ENCODE measurements at regions not wholly inside any gene's neighbourhood (a gene's known extent, or its start where the extent isn't known, plus 50 kb on each side); places are given as distances from the start of the nearest gene placed in this dataset.
A peak's percentile ranks its signal among the peaks of the same experiment; 100 is the strongest.

DNA sequence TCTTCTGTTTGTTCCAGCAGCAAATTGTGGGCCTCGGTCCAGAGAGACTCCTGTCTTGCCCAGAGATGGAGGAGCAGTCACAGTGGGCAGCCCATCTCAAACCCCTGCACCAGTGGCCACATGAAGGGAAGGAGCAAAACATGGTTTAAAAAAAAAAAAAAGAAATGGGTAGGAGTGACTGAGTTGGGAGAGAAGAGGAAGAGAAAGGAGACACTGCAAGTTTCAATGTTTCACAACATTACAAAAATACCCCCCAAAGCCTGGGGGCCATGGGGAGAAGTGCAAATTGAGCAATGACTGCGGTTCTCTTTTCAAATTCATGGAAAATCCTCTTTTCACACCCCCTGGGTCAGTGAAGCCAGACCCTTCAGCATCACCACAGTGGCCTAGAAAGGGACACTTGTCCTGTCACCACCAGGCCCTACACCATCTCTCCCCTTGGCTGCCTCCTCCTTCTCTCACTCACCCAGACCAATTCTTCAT lies 117.1 kb downstream of the ZFP36L2 start:
- no peak for DNase-seq (ENCODE audit: low read depth)
- no peak overlapping the region for H3K4me3 ChIP-seq (ENCODE audit: low read depth, low read length)
- TF ChIP-seq CTCF (IDR thresholded peaks at IDR 0.05; ENCODE audit: insufficient read depth, low read depth, low read length): no peak

DNA sequence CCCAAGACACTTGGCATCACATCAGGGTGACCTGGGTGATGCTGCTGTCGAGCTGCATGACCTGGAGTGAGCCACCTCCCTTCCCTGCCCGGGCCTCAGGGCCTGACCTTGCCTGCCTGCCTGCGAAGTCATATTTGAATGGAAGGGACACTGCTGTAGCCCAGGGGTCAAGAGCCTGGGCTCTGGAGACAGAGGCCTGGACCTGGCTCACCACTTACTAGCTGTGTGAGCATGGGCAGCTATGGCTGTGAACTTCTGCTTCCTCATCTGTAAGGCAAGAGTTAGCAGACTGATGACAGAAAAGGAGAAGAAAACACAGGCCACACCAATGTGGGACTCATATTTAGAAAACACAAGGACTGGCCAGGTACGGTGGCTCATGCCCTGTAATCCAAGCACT lies 118.7 kb downstream of the ZFP36L2 start:
- no peak for DNase-seq (ENCODE audit: low read depth)
- H3K4me3 ChIP-seq (ENCODE audit: low read depth, low read length): no peak overlapping the region
- TF ChIP-seq CTCF (IDR thresholded peaks at IDR 0.05; ENCODE audit: insufficient read depth, low read depth, low read length): no peak

GRCh38 chr2:43106559-43107527 lies 119.6 kb downstream of the ZFP36L2 start:
- no peak for TF ChIP-seq CTCF (IDR thresholded peaks at IDR 0.05; ENCODE audit: insufficient read depth, low read depth, low read length)
- DNase-seq (ENCODE audit: low read depth): no peak
- no peak overlapping the region for H3K4me3 ChIP-seq (ENCODE audit: low read depth, low read length)

GRCh38 chr2:43105586-43106558 lies 120.5 kb downstream of the ZFP36L2 start:
- peak; percentile 56 for TF ChIP-seq CTCF (IDR thresholded peaks at IDR 0.05; ENCODE audit: insufficient read depth, low read depth, low read length)
- peak; percentile 84 for DNase-seq (ENCODE audit: low read depth)
- no peak overlapping the region for H3K4me3 ChIP-seq (ENCODE audit: low read depth, low read length)

DNA sequence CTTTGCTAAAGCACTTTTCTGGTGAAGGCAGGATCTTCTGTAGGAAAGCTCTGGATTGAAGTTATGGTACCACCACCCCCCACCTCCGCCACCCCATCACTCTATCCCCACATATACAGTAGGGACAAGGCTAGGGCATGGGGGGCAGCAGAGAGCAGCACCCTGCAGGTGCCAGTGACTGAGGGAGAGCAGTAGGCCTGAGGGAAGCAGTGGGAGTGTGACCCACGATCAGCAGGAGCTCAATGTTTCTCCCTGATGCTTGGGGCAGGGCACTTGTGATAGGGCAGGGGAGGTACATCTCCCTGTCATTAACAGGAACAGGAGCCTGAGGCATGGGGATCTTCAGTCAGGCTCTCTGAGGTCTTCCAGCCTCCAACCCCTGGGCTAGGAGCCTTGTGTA lies 121.6 kb downstream of the ZFP36L2 start:
- H3K4me3 ChIP-seq (ENCODE audit: low read depth, low read length): no peak overlapping the region
- no peak for TF ChIP-seq CTCF (IDR thresholded peaks at IDR 0.05; ENCODE audit: insufficient read depth, low read depth, low read length)
- DNase-seq (ENCODE audit: low read depth): no peak

GRCh38 chr2:43104106-43104505 lies 122.3 kb downstream of the ZFP36L2 start:
- no peak overlapping the region for H3K4me3 ChIP-seq (ENCODE audit: low read depth, low read length)
- no peak for TF ChIP-seq CTCF (IDR thresholded peaks at IDR 0.05; ENCODE audit: insufficient read depth, low read depth, low read length)
- no peak for DNase-seq (ENCODE audit: low read depth)

All from fibroblast of villous mesenchyme (primary cell).